SH-SY5Y (cell line): ENCODE measurements at regions not wholly inside any gene's neighbourhood (a gene's known extent, or its start where the extent isn't known, plus 50 kb on each side); places are given as distances from the start of the nearest gene placed in this dataset.

ENCODE experiments used
- GATA2 ChIP-seq: IDR thresholded peaks from 2 replicates; pipeline ENCODE4 v1.6.1; 2011; ENCODE audit warnings: mild to moderate bottlenecking, low read depth, low read length
- GATA3 ChIP-seq: IDR thresholded peaks from 2 replicates; pipeline ENCODE4 v1.6.1; 2011; ENCODE audit warnings: low read depth, mild to moderate bottlenecking, low read length, moderate library complexity

- TF ChIP-seq GATA2 = no peak
- no peak for TF ChIP-seq GATA3
These were observed 630.8 kb upstream of the PIK3C3 start for GRCh38 chr18:41324020-41324791.

GRCh38 chr18:41323044-41323443, 632.0 kb upstream of the PIK3C3 start:
- TF ChIP-seq GATA2 (no peak), GATA3 (no peak)

GRCh38 chr18:41320100-41320499, 634.9 kb upstream of the PIK3C3 start:
- TF ChIP-seq GATA2 (no peak), GATA3 (no peak)

GRCh38 chr18:41315134-41315533, 639.9 kb upstream of the PIK3C3 start:
- TF ChIP-seq GATA3 = no peak
- no peak for TF ChIP-seq GATA2

- no peak for TF ChIP-seq GATA3
- no peak for TF ChIP-seq GATA2
These were observed 643.2 kb upstream of the PIK3C3 start for GRCh38 chr18:41311571-41312547.

GRCh38 chr18:41297740-41298139, 657.3 kb upstream of the PIK3C3 start:
- TF ChIP-seq GATA2 (no peak), GATA3 (no peak)

GRCh38 chr18:41269294-41269693, 685.7 kb upstream of the PIK3C3 start:
- no peak for TF ChIP-seq GATA3
- no peak for TF ChIP-seq GATA2

GRCh38 chr18:41268271-41268670, 686.8 kb upstream of the PIK3C3 start:
- TF ChIP-seq GATA3 (no peak), GATA2 (no peak)

- no peak for TF ChIP-seq GATA3
- TF ChIP-seq GATA2 = no peak
These were observed 688.4 kb upstream of the PIK3C3 start for GRCh38 chr18:41266616-41267015.

GRCh38 chr18:41266204-41266603, 688.8 kb upstream of the PIK3C3 start:
- no peak for TF ChIP-seq GATA3
- no peak for TF ChIP-seq GATA2

GRCh38 chr18:41265047-41265446, 690.0 kb upstream of the PIK3C3 start:
- TF ChIP-seq GATA3 = no peak

GRCh38 chr18:41263956-41264355, 691.1 kb upstream of the PIK3C3 start:
- TF ChIP-seq GATA2 = no peak
- no peak for TF ChIP-seq GATA3

- TF ChIP-seq GATA2 (no peak), GATA3 (no peak)
These were observed 692.3 kb upstream of the PIK3C3 start for GRCh38 chr18:41262688-41263087.

- TF ChIP-seq GATA2 (no peak), GATA3 (no peak)
These were observed 710.4 kb upstream of the PIK3C3 start for GRCh38 chr18:41244591-41245037.

GRCh38 chr18:41237317-41237716, 717.7 kb upstream of the PIK3C3 start:
- no peak for TF ChIP-seq GATA3
- TF ChIP-seq GATA2 = no peak

- TF ChIP-seq GATA3 (no peak), GATA2 (no peak)
These were observed 723.4 kb upstream of the PIK3C3 start for GRCh38 chr18:41231681-41232080.

GRCh38 chr18:41227993-41228392, 727.0 kb upstream of the PIK3C3 start:
- TF ChIP-seq GATA3 (no peak), GATA2 (no peak)
